NCI-H2081 (cell line): ENCODE measurements at regions not wholly inside any gene's neighbourhood (a gene's known extent, or its start where the extent isn't known, plus 50 kb on each side); places are given as distances from the start of the nearest gene placed in this dataset.
A peak's percentile ranks its signal among the peaks of the same experiment; 100 is the strongest.

Source experiments
- DNase-seq, 2 experiments: peaks; one replicate each; lab custom pipeline; 2025; lab: John Stamatoyannopoulos, UW

GRCh38 chr6:106035655-106036054 lies 50.5 kb upstream of the PRDM1 start:
- DNase-seq: no peak

GRCh38 chr6:106033806-106034205 lies 52.3 kb upstream of the PRDM1 start:
- no peak for DNase-seq

- DNase-seq: no peak
Measured at GRCh38 chr6:106027758-106028157, 58.4 kb upstream of the PRDM1 start.

- no peak for DNase-seq
Measured at GRCh38 chr6:106026748-106027715, 59.1 kb upstream of the PRDM1 start.

- DNase-seq: no peak
Measured at GRCh38 chr6:106025655-106026054, 60.5 kb upstream of the PRDM1 start.

- DNase-seq: no peak
Measured at GRCh38 chr6:106022801-106023200, 63.3 kb upstream of the PRDM1 start.

GRCh38 chr6:106017454-106017853 lies 68.7 kb upstream of the PRDM1 start:
- no peak for DNase-seq

GRCh38 chr6:106014955-106015354 lies 71.2 kb upstream of the PRDM1 start:
- DNase-seq: no peak

- no peak for DNase-seq
Measured at GRCh38 chr6:106011476-106011875, 74.7 kb upstream of the PRDM1 start.

GRCh38 chr6:106005954-106006353 lies 80.2 kb upstream of the PRDM1 start:
- no peak for DNase-seq

- no peak for DNase-seq
Measured at GRCh38 chr6:106005013-106005412, 81.1 kb upstream of the PRDM1 start.

- DNase-seq: no peak
Measured at GRCh38 chr6:106003268-106003987, 82.7 kb upstream of the PRDM1 start.

- DNase-seq: no peak
Measured at GRCh38 chr6:106002005-106002404, 84.1 kb upstream of the PRDM1 start.

GRCh38 chr6:106000935-106001334 lies 85.2 kb upstream of the PRDM1 start:
- no peak for DNase-seq

GRCh38 chr6:105997482-105997881 lies 88.7 kb upstream of the PRDM1 start:
- no peak for DNase-seq

- no peak for DNase-seq
Measured at GRCh38 chr6:105995391-105995865, 90.7 kb upstream of the PRDM1 start.

- DNase-seq: peak in 1 of 2 experiments; percentile 41
Measured at GRCh38 chr6:105994591-105995390, 91.3 kb upstream of the PRDM1 start.

- no peak for DNase-seq
Measured at GRCh38 chr6:105994118-105994590, 92.0 kb upstream of the PRDM1 start.

GRCh38 chr6:105993341-105994117 lies 92.6 kb upstream of the PRDM1 start:
- no peak for DNase-seq

GRCh38 chr6:105992315-105992961 lies 93.7 kb upstream of the PRDM1 start:
- DNase-seq: peak; percentile 39 to 68
